SU-DHL-6 (cell line): ENCODE measurements at regions not wholly inside any gene's neighbourhood (a gene's known extent, or its start where the extent isn't known, plus 50 kb on each side); places are given as distances from the start of the nearest gene placed in this dataset.

Experiments used
- H2AFZ ChIP-seq: fragments of 200-600 bp; sonication (generic); 2 replicates; pipeline ENCODE4 v1.6.1; 2014; ENCODE audit warnings: low read depth, mild to moderate bottlenecking, moderate library complexity, mixed read lengths, antibody characterized with exemption, low read length; ENCODE audit not compliant: severe bottlenecking
- H3F3A ChIP-seq: fragments of 200-600 bp; shearing (Covaris generic); 2 replicates; pipeline ENCODE4 v1.6.0; 2016; ENCODE audit warnings: antibody characterized with exemption, mild to moderate bottlenecking; ENCODE audit not compliant: insufficient read depth
- H3K27ac ChIP-seq: fragments of 200-600 bp; sonication (generic); 2 replicates; pipeline ENCODE4 v1.5.1; 2016; ENCODE audit warnings: low read depth, mild to moderate bottlenecking, low read length, moderate library complexity, mixed read lengths
- H3K27me3 ChIP-seq: fragments of 200-600 bp; sonication (generic), shearing (Covaris generic); 2 replicates; pipeline ENCODE4 v1.6.0; 2014; ENCODE audit warnings: mild to moderate bottlenecking, low read length
- H3K36me3 ChIP-seq: fragments of 200-600 bp; sonication (generic); 2 replicates; pipeline ENCODE4 v1.6.1; 2014; ENCODE audit warnings: mild to moderate bottlenecking, low read length, mixed read lengths
- H3K4me2 ChIP-seq: fragments of 300-600, 200-600 bp; shearing (Covaris generic), sonication (generic); 2 replicates; pipeline ENCODE4 v1.6.0; 2014; ENCODE audit warnings: low read length, low read depth, mild to moderate bottlenecking; ENCODE audit not compliant: poor library complexity, severe bottlenecking
- H3K4me3 ChIP-seq: fragments of 200-600 bp; sonication (generic); 2 replicates; pipeline ENCODE4 v1.5.1; 2014; ENCODE audit warnings: antibody characterized with exemption, low read length, mild to moderate bottlenecking, mixed read lengths; ENCODE audit not compliant: insufficient read depth, poor library complexity, severe bottlenecking
- H3K79me2 ChIP-seq: fragments of 200-600 bp; sonication (generic); 2 replicates; pipeline ENCODE4 v1.6.1; 2014; ENCODE audit warnings: mild to moderate bottlenecking, low read length, moderate library complexity; ENCODE audit not compliant: insufficient read depth
- H3K9ac ChIP-seq: fragments of 200-600 bp; sonication (generic); 2 replicates; pipeline ENCODE4 v1.7.0; 2014; ENCODE audit warnings: mild to moderate bottlenecking, low read length
- H3K9me2 ChIP-seq: fragments of 200-600 bp; sonication (generic); replicated peaks from 2 replicates; pipeline ENCODE4 v1.6.1; 2014; ENCODE audit warnings: low read length; ENCODE audit not compliant: insufficient read depth
- H3K9me3 ChIP-seq: fragments of 200-600 bp; sonication (generic); 2 replicates; pipeline ENCODE4 v1.6.1; 2014; ENCODE audit warnings: low read length, mixed read lengths; ENCODE audit not compliant: insufficient read depth
- H4K20me1 ChIP-seq: fragments of 200-600 bp; sonication (generic); 2 replicates; pipeline ENCODE4 v1.6.1; 2014; ENCODE audit warnings: low read depth, mild to moderate bottlenecking, antibody characterized with exemption, low read length, moderate library complexity, mixed read lengths
- EZH2phosphoT487 ChIP-seq: fragments of 200-600 bp; sonication (generic), shearing (Covaris generic); conservative IDR thresholded peaks from 2 replicates; pipeline ENCODE4 v1.6.1; 2018; ENCODE audit warnings: mild to moderate bottlenecking, antibody characterized with exemption, low read length, moderate library complexity, mixed read lengths
- TF ChIP-seq, protein P1 (sequence below): fragments of 200-600 bp; sonication (generic); IDR thresholded peaks from one replicate; pipeline ENCODE4 v1.5.1; 2017; ENCODE audit warnings: antibody characterized with exemption, mild to moderate bottlenecking, low read length, moderate library complexity; ENCODE audit not compliant: insufficient read depth, poor library complexity, severe bottlenecking

DNA sequence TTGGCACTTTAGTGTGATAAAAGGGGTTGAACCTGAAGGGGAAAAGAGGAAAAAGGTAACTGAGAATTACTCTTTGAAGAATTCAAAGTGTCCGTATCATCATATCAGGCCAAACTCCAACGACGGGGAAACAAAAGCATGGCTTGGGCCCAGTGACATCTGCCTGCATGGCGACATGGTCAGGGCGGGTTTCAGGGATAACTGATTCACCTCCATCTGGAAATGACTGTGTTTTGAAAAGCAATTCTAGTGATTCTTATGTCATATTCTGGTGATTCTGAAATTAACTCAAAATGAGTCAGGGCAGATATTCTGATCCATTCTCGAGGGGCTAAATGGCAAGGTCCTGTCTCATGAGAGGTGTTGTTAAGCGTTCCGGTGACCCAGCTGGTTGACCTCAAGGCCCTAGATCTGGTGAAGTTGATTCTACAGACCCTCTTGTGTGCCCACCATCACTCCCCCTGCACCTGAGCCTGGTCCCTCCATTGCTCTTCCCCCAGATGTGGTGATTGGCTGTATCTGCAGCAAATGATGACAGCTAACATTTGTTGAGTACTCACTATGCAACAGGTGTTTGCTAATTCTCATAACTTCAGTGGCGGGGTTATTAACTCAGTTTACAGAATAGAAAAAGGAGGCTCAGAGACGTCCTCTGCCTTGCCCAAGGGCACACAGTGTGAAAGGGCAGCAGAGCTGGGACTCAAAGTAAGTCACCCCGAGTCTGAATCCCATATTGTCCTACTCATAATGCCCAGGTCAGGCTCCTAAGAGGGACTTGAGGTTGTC is 251.8 kb downstream of the MAF start:
- H3K9me2 ChIP-seq: no peaks in the 10 kb centered on the region
- H3K9ac ChIP-seq: no peak overlapping the region
- no peaks in the 10 kb centered on the region for H3F3A ChIP-seq
- no peak for TF ChIP-seq EZH2phosphoT487
- TF ChIP-seq, protein P1, sequence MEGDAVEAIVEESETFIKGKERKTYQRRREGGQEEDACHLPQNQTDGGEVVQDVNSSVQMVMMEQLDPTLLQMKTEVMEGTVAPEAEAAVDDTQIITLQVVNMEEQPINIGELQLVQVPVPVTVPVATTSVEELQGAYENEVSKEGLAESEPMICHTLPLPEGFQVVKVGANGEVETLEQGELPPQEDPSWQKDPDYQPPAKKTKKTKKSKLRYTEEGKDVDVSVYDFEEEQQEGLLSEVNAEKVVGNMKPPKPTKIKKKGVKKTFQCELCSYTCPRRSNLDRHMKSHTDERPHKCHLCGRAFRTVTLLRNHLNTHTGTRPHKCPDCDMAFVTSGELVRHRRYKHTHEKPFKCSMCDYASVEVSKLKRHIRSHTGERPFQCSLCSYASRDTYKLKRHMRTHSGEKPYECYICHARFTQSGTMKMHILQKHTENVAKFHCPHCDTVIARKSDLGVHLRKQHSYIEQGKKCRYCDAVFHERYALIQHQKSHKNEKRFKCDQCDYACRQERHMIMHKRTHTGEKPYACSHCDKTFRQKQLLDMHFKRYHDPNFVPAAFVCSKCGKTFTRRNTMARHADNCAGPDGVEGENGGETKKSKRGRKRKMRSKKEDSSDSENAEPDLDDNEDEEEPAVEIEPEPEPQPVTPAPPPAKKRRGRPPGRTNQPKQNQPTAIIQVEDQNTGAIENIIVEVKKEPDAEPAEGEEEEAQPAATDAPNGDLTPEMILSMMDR: no peak
- H3K9me3 ChIP-seq: no peaks in the 10 kb centered on the region
- H4K20me1 ChIP-seq: no peaks in the 10 kb centered on the region
- H3K4me3 ChIP-seq: no peak overlapping the region
- H2AFZ ChIP-seq: no peak overlapping the region
- no peak overlapping the region for H3K27ac ChIP-seq
- H3K4me2 ChIP-seq: no peak overlapping the region
- no peaks in the 10 kb centered on the region for H3K36me3 ChIP-seq
- no peaks in the 10 kb centered on the region for H3K27me3 ChIP-seq
- H3K79me2 ChIP-seq: no peaks in the 10 kb centered on the region

DNA sequence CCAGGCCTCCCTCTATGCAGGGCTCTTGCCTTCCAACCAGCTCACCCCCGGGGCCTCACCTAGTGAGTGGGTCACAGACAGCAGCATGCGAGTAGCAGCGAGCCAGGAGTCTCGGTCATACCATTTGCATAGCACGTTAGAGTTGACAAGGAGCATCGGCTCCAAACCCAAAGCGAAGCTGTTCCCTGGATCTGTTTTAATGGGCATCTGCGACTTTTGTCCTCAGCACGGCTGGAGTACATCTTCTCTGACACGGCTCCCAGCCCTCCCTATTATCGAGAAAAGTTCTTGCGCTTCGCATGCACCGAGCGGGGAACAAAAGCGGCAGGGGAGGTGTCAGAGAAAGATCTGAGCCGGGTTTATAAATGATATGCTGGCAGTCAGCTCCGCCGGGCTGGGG is 253.3 kb downstream of the MAF start:
- Histone ChIP-seq H3F3A (no peaks in the 10 kb centered on the region), H3K36me3 (no peaks in the 10 kb centered on the region), H3K9ac (no peak overlapping the region), H3K79me2 (no peaks in the 10 kb centered on the region), H2AFZ (no peak overlapping the region), H3K9me2 (no peaks in the 10 kb centered on the region), H3K27ac (no peak overlapping the region), H3K4me2 (no peak overlapping the region), H3K9me3 (no peaks in the 10 kb centered on the region), H4K20me1 (no peaks in the 10 kb centered on the region), H3K4me3 (no peak overlapping the region), H3K27me3 (no peaks in the 10 kb centered on the region)
- no peak for TF ChIP-seq EZH2phosphoT487
- TF ChIP-seq, protein P1: no peak

DNA sequence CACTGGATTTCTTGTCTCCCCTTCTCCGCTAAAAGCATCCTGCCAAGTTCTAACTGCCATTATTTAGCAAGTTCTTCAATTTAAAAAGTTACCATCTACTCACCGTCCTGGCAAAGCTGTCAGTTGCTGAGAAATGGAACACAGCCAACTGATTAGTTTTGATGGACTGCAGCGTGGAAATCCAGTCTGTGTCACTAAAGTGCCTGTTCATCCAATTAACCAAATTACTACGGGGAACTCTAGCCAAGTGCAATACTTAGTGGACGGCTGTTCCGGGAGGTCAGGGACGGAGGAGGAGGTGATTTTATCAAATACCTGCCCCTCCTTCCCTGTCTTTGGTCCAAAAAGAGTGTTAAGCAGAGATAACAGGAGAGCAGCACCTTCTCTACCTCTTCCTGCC is 260.7 kb downstream of the MAF start:
- TF ChIP-seq, protein P1: no peak
- TF ChIP-seq EZH2phosphoT487: no peak
- Histone ChIP-seq H3K9me3 (no peaks in the 10 kb centered on the region), H3K27me3 (no peaks in the 10 kb centered on the region), H3K4me3 (no peak overlapping the region), H3K9me2 (no peaks in the 10 kb centered on the region), H3K36me3 (no peaks in the 10 kb centered on the region), H3K27ac (no peak overlapping the region), H3K79me2 (no peaks in the 10 kb centered on the region), H4K20me1 (no peaks in the 10 kb centered on the region), H3F3A (no peaks in the 10 kb centered on the region), H3K4me2 (no peak overlapping the region), H2AFZ (no peak overlapping the region), H3K9ac (no peak overlapping the region)
